ENCODE measurements at regions not wholly inside any gene's neighbourhood (a gene's known extent, or its start where the extent isn't known, plus 50 kb on each side); places are given as distances from the start of the nearest gene placed in this dataset.

- no peaks in the 10 kb centered on the region for H3K4me1 Mint-ChIP-seq (ENCODE audit: low read depth)
- intact Hi-C loops (cut with micrococcal nuclease): no loop called here
- no peaks in the 10 kb centered on the region for H3K9me3 Mint-ChIP-seq
- DNase-seq (ENCODE audit: low spot score): no peak
- no peaks in the 10 kb centered on the region for H3K27me3 Mint-ChIP-seq (ENCODE audit: low read depth)
- H3K36me3 Mint-ChIP-seq (ENCODE audit: low read depth): no peaks in the 10 kb centered on the region
- H3K27ac Mint-ChIP-seq: no peak overlapping the region
- no peak overlapping the region for H3K4me3 Mint-ChIP-seq (ENCODE audit: low read depth)
These were observed 285.0 kb downstream of the KCNJ2 start for GRCh38 chr17:70454377-70454776.

DNA sequence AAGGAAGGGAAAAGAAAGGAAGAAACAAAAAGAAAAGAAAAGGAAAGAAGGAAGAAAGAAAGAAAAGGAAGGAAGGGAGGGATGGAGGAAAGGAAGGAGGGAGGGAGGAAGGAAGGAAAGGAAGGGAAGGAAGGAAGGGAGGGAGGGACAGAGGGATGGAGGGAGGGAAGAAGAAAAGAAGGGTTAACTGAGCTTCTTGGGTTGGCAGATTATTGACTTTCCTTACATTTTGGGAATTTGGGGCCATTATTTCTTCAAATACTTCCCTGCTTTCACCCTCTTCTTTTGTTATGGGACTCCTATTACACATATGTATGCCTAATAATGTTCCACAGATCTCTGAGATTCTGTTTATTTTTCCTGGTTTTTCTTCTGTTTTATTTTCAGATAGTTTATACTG is 285.6 kb downstream of the KCNJ2 start:
- DNase-seq (ENCODE audit: low spot score): no peak
- Mint-ChIP-seq H3K27ac (no peak overlapping the region), H3K36me3 (ENCODE audit: low read depth) (no peaks in the 10 kb centered on the region), H3K4me1 (ENCODE audit: low read depth) (no peaks in the 10 kb centered on the region), H3K4me3 (ENCODE audit: low read depth) (no peak overlapping the region), H3K9me3 (no peaks in the 10 kb centered on the region), H3K27me3 (ENCODE audit: low read depth) (no peaks in the 10 kb centered on the region)
- intact Hi-C loops (cut with micrococcal nuclease): no loop called here

- no peak for DNase-seq (ENCODE audit: low spot score)
- no peaks in the 10 kb centered on the region for H3K36me3 Mint-ChIP-seq (ENCODE audit: low read depth)
- H3K4me3 Mint-ChIP-seq (ENCODE audit: low read depth): no peak overlapping the region
- H3K4me1 Mint-ChIP-seq (ENCODE audit: low read depth): no peaks in the 10 kb centered on the region
- intact Hi-C loops (cut with micrococcal nuclease): no loop called here
- no peak overlapping the region for H3K27ac Mint-ChIP-seq
- no peaks in the 10 kb centered on the region for H3K9me3 Mint-ChIP-seq
- no peaks in the 10 kb centered on the region for H3K27me3 Mint-ChIP-seq (ENCODE audit: low read depth)
These were observed 295.7 kb downstream of the KCNJ2 start for GRCh38 chr17:70464995-70465394.

- no peak overlapping the region for H3K27ac Mint-ChIP-seq
- no peak overlapping the region for H3K4me3 Mint-ChIP-seq (ENCODE audit: low read depth)
- intact Hi-C loops (cut with micrococcal nuclease): no loop called here
- no peaks in the 10 kb centered on the region for H3K27me3 Mint-ChIP-seq (ENCODE audit: low read depth)
- no peaks in the 10 kb centered on the region for H3K4me1 Mint-ChIP-seq (ENCODE audit: low read depth)
- no peaks in the 10 kb centered on the region for H3K9me3 Mint-ChIP-seq
- H3K36me3 Mint-ChIP-seq (ENCODE audit: low read depth): no peaks in the 10 kb centered on the region
- no peak for DNase-seq (ENCODE audit: low spot score)
These were observed 299.3 kb downstream of the KCNJ2 start for GRCh38 chr17:70468661-70469060.

GRCh38 chr17:70473049-70473448 is 303.7 kb downstream of the KCNJ2 start:
- Mint-ChIP-seq H3K4me3 (ENCODE audit: low read depth) (no peak overlapping the region), H3K27me3 (ENCODE audit: low read depth) (no peaks in the 10 kb centered on the region), H3K36me3 (ENCODE audit: low read depth) (no peaks in the 10 kb centered on the region), H3K9me3 (no peaks in the 10 kb centered on the region), H3K4me1 (ENCODE audit: low read depth) (no peaks in the 10 kb centered on the region), H3K27ac (no peak overlapping the region)
- no peak for DNase-seq (ENCODE audit: low spot score)
- intact Hi-C loops (cut with micrococcal nuclease): no loop called here

DNA sequence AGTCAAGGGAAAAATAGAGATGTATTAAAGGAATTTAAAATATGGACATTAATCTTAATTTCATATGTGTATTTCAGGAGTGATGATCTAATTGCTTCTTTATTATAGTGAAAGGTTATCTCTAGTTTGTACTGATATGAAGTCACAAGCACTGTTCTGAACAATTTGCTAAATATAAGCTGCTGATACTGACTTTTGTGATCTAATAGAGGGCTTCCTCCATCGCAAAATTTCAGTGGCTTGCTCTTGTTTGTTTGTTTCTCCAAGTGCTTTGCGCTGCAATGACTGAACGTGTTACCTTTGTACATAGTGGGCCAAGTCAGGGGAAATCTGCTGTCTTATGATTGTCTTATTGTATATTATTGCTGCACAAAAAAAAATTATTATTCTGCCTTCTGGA is 307.0 kb downstream of the KCNJ2 start:
- no peak overlapping the region for H3K4me3 Mint-ChIP-seq (ENCODE audit: low read depth)
- no peaks in the 10 kb centered on the region for H3K4me1 Mint-ChIP-seq (ENCODE audit: low read depth)
- H3K36me3 Mint-ChIP-seq (ENCODE audit: low read depth): no peaks in the 10 kb centered on the region
- no peak overlapping the region for H3K27ac Mint-ChIP-seq
- DNase-seq (ENCODE audit: low spot score): no peak
- no peaks in the 10 kb centered on the region for H3K27me3 Mint-ChIP-seq (ENCODE audit: low read depth)
- intact Hi-C loops (cut with micrococcal nuclease): no loop called here
- no peaks in the 10 kb centered on the region for H3K9me3 Mint-ChIP-seq

DNA sequence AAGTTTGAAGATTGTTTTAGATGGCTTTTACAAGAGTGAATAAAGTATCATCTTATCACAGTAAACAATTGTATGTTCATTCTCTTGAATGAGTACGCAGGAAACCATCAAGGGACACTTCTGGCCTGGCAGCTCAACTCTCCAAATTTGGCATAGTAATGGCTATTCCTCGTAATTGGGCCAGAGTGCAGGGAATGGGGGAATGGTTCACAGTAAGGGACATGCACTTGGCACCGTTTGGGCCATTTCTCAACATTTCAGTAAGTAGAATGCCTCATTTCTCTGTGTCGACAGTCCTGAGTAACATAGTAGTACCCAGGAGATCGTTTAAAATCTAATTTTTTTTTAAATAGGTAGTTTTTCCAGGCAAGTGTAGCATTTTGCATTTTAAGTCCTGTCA is 309.6 kb downstream of the KCNJ2 start:
- Mint-ChIP-seq H3K9me3 (peaks cover 13% of the 10 kb centered on the region), H3K27ac (no peak overlapping the region), H3K4me3 (ENCODE audit: low read depth) (no peak overlapping the region), H3K36me3 (ENCODE audit: low read depth) (no peaks in the 10 kb centered on the region), H3K4me1 (ENCODE audit: low read depth) (no peaks in the 10 kb centered on the region), H3K27me3 (ENCODE audit: low read depth) (no peaks in the 10 kb centered on the region)
- DNase-seq (ENCODE audit: low spot score): no peak
- intact Hi-C loops (cut with micrococcal nuclease): no loop called here

DNA sequence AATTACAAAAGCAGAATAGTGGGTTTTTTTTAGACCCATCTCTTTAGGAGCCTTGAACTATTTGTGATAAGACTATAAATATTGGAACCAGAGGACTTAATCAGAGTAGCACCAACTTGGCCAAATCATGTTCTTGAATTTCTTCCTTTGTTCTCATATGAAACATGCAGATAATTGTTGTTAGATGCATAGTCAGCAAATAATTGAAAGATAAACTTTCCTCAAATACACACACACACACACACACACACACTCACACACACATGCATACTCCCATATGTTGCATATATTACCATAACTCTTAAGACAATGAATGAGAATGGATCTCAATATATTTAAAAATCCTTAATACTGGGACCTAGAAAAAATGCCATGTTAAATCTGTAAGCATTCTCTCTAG is 310.4 kb downstream of the KCNJ2 start:
- Mint-ChIP-seq H3K4me1 (ENCODE audit: low read depth) (no peaks in the 10 kb centered on the region), H3K36me3 (ENCODE audit: low read depth) (no peaks in the 10 kb centered on the region), H3K4me3 (ENCODE audit: low read depth) (no peak overlapping the region), H3K9me3 (peaks cover 13% of the 10 kb centered on the region), H3K27ac (no peak overlapping the region), H3K27me3 (ENCODE audit: low read depth) (no peaks in the 10 kb centered on the region)
- no peak for DNase-seq (ENCODE audit: low spot score)
- intact Hi-C loops (cut with micrococcal nuclease): no loop called here

GRCh38 chr17:70483624-70484023 is 314.3 kb downstream of the KCNJ2 start:
- intact Hi-C loops (cut with micrococcal nuclease): no loop called here
- no peaks in the 10 kb centered on the region for H3K27me3 Mint-ChIP-seq (ENCODE audit: low read depth)
- no peaks in the 10 kb centered on the region for H3K4me1 Mint-ChIP-seq (ENCODE audit: low read depth)
- DNase-seq (ENCODE audit: low spot score): no peak
- no peak overlapping the region for H3K27ac Mint-ChIP-seq
- H3K4me3 Mint-ChIP-seq (ENCODE audit: low read depth): no peak overlapping the region
- peaks cover 13% of the 10 kb centered on the region for H3K9me3 Mint-ChIP-seq
- H3K36me3 Mint-ChIP-seq (ENCODE audit: low read depth): no peaks in the 10 kb centered on the region

DNA sequence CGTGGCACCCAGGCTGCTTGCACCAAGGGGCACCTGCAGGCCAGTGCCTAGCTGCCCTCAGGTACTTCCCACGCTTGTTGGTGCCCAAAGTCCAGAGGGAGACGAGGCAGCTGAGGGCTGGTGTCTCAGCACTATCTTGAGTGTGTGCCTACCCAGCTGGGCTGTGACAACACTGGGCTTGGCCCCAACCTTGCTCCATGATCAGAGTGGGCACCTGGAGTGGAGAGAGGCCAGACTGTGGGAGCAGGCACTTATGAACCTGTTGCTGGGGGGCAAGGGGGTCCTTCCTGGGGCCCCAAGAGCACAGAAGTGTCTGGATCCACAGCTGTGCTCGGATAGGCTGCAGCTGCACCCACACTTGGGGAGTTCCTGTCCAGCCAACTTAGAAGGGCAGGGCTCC is 314.7 kb downstream of the KCNJ2 start:
- Mint-ChIP-seq H3K4me3 (ENCODE audit: low read depth) (no peak overlapping the region), H3K9me3 (peaks cover 13% of the 10 kb centered on the region), H3K27ac (no peak overlapping the region), H3K36me3 (ENCODE audit: low read depth) (no peaks in the 10 kb centered on the region), H3K27me3 (ENCODE audit: low read depth) (no peaks in the 10 kb centered on the region), H3K4me1 (ENCODE audit: low read depth) (no peaks in the 10 kb centered on the region)
- intact Hi-C loops (cut with micrococcal nuclease): no loop called here
- no peak for DNase-seq (ENCODE audit: low spot score)

GRCh38 chr17:70484496-70484895 is 315.2 kb downstream of the KCNJ2 start:
- no peaks in the 10 kb centered on the region for H3K36me3 Mint-ChIP-seq (ENCODE audit: low read depth)
- DNase-seq (ENCODE audit: low spot score): no peak
- H3K9me3 Mint-ChIP-seq: peaks cover 13% of the 10 kb centered on the region
- no peak overlapping the region for H3K4me3 Mint-ChIP-seq (ENCODE audit: low read depth)
- no peaks in the 10 kb centered on the region for H3K4me1 Mint-ChIP-seq (ENCODE audit: low read depth)
- no peak overlapping the region for H3K27ac Mint-ChIP-seq
- no peaks in the 10 kb centered on the region for H3K27me3 Mint-ChIP-seq (ENCODE audit: low read depth)
- intact Hi-C loops (cut with micrococcal nuclease): no loop called here

GRCh38 chr17:70492368-70492767 is 323.0 kb downstream of the KCNJ2 start:
- intact Hi-C loops (cut with micrococcal nuclease): no loop called here
- Mint-ChIP-seq H3K36me3 (ENCODE audit: low read depth) (no peaks in the 10 kb centered on the region), H3K4me3 (ENCODE audit: low read depth) (no peak overlapping the region), H3K27ac (no peak overlapping the region), H3K9me3 (no peaks in the 10 kb centered on the region), H3K4me1 (ENCODE audit: low read depth) (no peaks in the 10 kb centered on the region), H3K27me3 (ENCODE audit: low read depth) (no peaks in the 10 kb centered on the region)
- no peak for DNase-seq (ENCODE audit: low spot score)

DNA sequence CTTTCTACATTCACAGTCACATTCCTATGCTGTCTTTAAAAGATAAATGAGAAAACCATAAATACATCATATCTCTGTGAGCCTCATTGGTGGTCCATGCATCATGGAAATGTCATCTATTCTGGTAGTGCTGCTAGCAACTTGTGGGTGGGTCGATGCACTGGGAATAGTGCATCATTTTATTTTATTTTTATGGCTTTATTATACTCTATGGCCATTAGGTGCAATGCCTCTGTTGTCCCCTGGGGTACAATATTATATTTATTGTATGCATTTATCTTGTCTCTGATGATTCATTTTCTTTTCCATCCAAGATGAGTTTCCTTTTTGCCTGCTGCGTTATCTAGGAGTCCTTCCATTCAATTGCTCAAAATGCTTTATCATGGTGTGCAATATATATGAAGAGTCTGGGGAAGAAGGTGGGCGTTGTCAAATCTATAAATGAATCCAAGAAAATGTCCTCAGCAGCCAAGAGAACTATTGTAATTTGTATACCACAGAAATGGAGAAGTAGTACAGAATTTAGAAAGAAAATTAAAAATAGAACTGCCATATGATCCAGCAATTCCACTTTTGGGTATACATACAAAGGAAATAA is 324.0 kb downstream of the KCNJ2 start:
- Mint-ChIP-seq H3K27ac (no peak overlapping the region), H3K27me3 (ENCODE audit: low read depth) (no peaks in the 10 kb centered on the region), H3K4me1 (ENCODE audit: low read depth) (no peaks in the 10 kb centered on the region), H3K4me3 (ENCODE audit: low read depth) (no peak overlapping the region), H3K36me3 (ENCODE audit: low read depth) (no peaks in the 10 kb centered on the region), H3K9me3 (no peaks in the 10 kb centered on the region)
- no peak for DNase-seq (ENCODE audit: low spot score)
- intact Hi-C loops (cut with micrococcal nuclease): no loop called here

DNA sequence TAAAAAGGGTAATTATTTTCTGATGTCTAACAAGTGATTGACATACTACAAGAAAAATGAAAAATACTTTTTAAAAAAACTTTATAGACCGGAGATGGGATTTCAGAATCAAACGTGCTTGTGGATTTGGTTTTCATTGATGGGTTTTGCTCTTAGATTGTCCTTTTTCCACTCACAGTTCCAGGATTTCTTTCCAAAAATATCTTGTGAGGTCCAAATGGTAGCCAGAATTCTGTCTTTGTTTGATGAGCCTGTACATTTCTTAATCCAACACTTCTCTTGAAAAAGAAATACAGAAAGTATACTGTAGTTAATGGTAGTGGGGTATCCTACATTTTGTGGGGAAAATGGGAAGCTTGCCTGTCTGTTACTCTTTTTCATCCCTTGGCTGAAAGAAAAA is 329.3 kb downstream of the KCNJ2 start:
- intact Hi-C loops (cut with micrococcal nuclease): no loop called here
- Mint-ChIP-seq H3K4me3 (ENCODE audit: low read depth) (no peak overlapping the region), H3K27ac (no peak overlapping the region), H3K9me3 (no peaks in the 10 kb centered on the region), H3K27me3 (ENCODE audit: low read depth) (no peaks in the 10 kb centered on the region), H3K36me3 (ENCODE audit: low read depth) (no peaks in the 10 kb centered on the region), H3K4me1 (ENCODE audit: low read depth) (no peaks in the 10 kb centered on the region)
- DNase-seq (ENCODE audit: low spot score): no peak

Measured in activated T-helper 2 cell treated with anti-CD3 and anti-CD28 coated beads, Interferon-gamma antibody, Interleukin-2, Interleukin-4, amounts not matched to agents 10 μg/mL and 5 μg/mL and 100 μg/mL, durations not matched to agents 14 hours and 24 hours and 36 hours (primary cell).